HCT116 (cell line): ENCODE measurements at regions not wholly inside any gene's neighbourhood (a gene's known extent, or its start where the extent isn't known, plus 50 kb on each side); places are given as distances from the start of the nearest gene placed in this dataset.

Experiments used
- POLR2AphosphoS5 ChIP-seq: IDR thresholded peaks from 2 replicates; pipeline ENCODE4 v1.6.1; 2011; ENCODE audit warnings: mild to moderate bottlenecking, low read depth, low read length, moderate library complexity
- SP1 ChIP-seq: IDR thresholded peaks from 2 replicates; pipeline ENCODE4 v1.6.1; 2012; ENCODE audit warnings: low read depth
- SRF ChIP-seq: IDR thresholded peaks from 2 replicates; pipeline ENCODE4 v1.6.1; 2012; ENCODE audit warnings: low read depth
- TF ChIP-seq, protein P1 (sequence below), 3 experiments: fragments of 200-600 bp in 1 of 3; sonication (generic) in 1 of 3; IDR thresholded peaks in 2 of 3; conservative IDR thresholded peaks in 1 of 3; 2 replicates each; pipeline ENCODE4 v1.5.1; 2012 to 2017; ENCODE audit warnings: low read depth in 2 of 3, low read length in 2 of 3, antibody characterized with exemption in 1 of 3, borderline replicate concordance in 1 of 3, control low read depth in 1 of 3, mild to moderate bottlenecking in 1 of 3, mixed read lengths in 1 of 3, mixed run types in 1 of 3, moderate library complexity in 1 of 3; ENCODE audit not compliant: insufficient read depth in 1 of 3

DNA sequence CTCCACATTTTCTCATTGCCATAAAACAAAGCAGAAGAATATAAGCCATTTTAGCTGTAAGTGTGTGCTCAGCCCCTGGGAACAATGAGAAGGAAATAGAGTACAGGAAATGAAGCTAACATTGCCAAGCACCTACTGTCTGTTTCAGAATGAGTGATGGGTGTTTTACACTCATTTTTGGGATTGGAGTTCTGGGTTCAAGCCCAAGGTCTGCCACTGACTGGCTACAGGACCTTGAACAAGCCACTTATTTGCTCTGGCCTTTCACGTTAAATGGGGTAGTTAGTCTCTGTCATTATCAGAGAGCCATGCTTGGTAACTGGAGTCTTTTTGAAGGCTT, 80.7 kb upstream of the KAZN start:
- TF ChIP-seq SRF = no peak
- TF ChIP-seq, protein P1, sequence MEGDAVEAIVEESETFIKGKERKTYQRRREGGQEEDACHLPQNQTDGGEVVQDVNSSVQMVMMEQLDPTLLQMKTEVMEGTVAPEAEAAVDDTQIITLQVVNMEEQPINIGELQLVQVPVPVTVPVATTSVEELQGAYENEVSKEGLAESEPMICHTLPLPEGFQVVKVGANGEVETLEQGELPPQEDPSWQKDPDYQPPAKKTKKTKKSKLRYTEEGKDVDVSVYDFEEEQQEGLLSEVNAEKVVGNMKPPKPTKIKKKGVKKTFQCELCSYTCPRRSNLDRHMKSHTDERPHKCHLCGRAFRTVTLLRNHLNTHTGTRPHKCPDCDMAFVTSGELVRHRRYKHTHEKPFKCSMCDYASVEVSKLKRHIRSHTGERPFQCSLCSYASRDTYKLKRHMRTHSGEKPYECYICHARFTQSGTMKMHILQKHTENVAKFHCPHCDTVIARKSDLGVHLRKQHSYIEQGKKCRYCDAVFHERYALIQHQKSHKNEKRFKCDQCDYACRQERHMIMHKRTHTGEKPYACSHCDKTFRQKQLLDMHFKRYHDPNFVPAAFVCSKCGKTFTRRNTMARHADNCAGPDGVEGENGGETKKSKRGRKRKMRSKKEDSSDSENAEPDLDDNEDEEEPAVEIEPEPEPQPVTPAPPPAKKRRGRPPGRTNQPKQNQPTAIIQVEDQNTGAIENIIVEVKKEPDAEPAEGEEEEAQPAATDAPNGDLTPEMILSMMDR (IDR thresholded peaks at IDR 0.05 in 2 of 3, conservative IDR thresholded peaks at IDR 0.05 in 1 of 3; ENCODE audit: borderline replicate concordance in 1 of 3, insufficient read depth in 1 of 3, low read depth in 2 of 3, low read length in 2 of 3) = no peak
- TF ChIP-seq POLR2AphosphoS5 = no peak
- TF ChIP-seq SP1 = no peak
